ENCODE measurements at regions not wholly inside any gene's neighbourhood (a gene's known extent, or its start where the extent isn't known, plus 50 kb on each side); places are given as distances from the start of the nearest gene placed in this dataset.

DNA sequence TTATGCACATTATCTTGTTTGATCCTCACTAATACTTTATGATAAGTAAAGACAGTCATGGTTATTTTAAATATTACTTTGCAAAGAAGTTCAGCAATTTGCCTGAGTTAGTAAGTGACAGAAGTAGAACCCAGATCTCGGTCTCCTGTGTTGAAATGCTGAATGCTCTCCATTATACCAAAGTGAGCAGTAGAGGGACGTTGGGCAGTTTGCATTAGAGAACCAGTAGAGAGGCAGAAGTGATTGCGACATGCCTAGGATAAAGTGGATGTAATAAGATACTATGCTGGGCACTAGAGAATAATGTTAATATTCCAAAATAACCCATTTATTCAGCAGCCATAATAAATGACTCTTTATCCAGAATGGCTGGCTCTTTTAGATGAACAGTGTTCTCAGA lies 201.0 kb downstream of the PMAIP1 start:
- no peaks in the 10 kb centered on the region for H3K79me2 ChIP-seq (ENCODE audit: insufficient read depth, low read length)
- POLR2A ChIA-PET = no interaction called here
- H3K4me1 ChIP-seq (ENCODE audit: insufficient read depth, low read length) = no peaks in the 10 kb centered on the region
- WGBS (ENCODE audit: low lambda C conversion rate) = 29% methylated on average over 3 of the region's 3 CpGs
- no peak for ATAC-seq
- no peak overlapping the region for H3K27ac ChIP-seq (ENCODE audit: extremely low read length, insufficient read depth, low read length)
- H4K20me1 ChIP-seq (ENCODE audit: insufficient read depth, low read length) = no peaks in the 10 kb centered on the region
- CTCF ChIA-PET (ENCODE audit: low intra/inter-chr PET ratio, low total read pairs) = no interaction called here
- no peak overlapping the region for H3K4me2 ChIP-seq (ENCODE audit: low read depth, low read length)
- H3K4me3 ChIP-seq (replicated peaks in 1 of 3; ENCODE audit: insufficient read depth in 1 of 3, low read depth in 2 of 3, low read length in 3 of 3) = no peak overlapping the region
- H2AFZ ChIP-seq (ENCODE audit: low read length) = no peak overlapping the region
- H3K27me3 ChIP-seq (ENCODE audit: control insufficient read depth in 1 of 2, insufficient read depth in 2 of 2, low read length in 2 of 2) = no peaks in the 10 kb centered on the region
- no peaks in the 10 kb centered on the region for H3K9me3 ChIP-seq (ENCODE audit: low read length)
- intact Hi-C loops (cut with micrococcal nuclease; ENCODE audit: unreplicated experiment) (no loop called here), in situ Hi-C loops (cut with HindIII; ENCODE audit: extremely low pct_ligation_motif_present, low pct_unique_long_range_greater_than_20kb) (no loop called here)
- BruUV-seq (replicated peaks) = no TSS peak
- TF ChIP-seq TEAD3 (CRISPR knock-in tag; optimal IDR thresholded peaks at IDR 0.05; ENCODE audit: borderline replicate concordance) = no peak
- peak; percentile 76 for TF ChIP-seq CEBPB (IDR thresholded peaks at IDR 0.05; ENCODE audit: borderline replicate concordance, low read depth, low read length)
- FAIRE-seq = no peak
- no peak overlapping the region for H3K9ac ChIP-seq (ENCODE audit: insufficient read depth, low read depth, low read length)
- H3K36me3 ChIP-seq (replicated peaks in 1 of 2; ENCODE audit: control insufficient read depth in 1 of 2, insufficient read depth in 2 of 2, low read length in 2 of 2) = no peaks in the 10 kb centered on the region
- no peak for DNase-seq (ENCODE audit: low spot score)

DNA sequence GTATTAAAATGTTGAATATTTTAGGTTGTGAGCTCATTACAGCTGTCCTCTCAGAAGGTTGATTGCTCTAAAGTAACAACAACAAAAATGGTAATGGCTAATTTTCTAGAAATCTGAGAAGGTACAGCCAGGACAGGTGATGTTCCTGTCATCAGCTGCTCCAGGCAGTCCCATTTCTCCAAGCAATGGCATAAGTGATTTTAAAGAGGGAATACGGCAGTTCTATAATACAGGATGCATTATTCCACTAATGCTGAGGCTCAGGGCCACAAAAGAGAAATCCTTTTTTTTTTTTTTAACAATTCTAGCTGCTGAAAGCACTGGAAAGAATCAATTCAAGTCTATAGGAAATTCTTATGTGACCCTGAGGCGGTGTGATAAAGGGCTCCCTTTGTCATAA lies 199.9 kb downstream of the PMAIP1 start:
- Histone ChIP-seq H3K9me3 (ENCODE audit: low read length) (peaks cover 3% of the 10 kb centered on the region; the same call in 1 of the 2 replicates), H3K27ac (ENCODE audit: extremely low read length, insufficient read depth, low read length) (no peak overlapping the region), H4K20me1 (ENCODE audit: insufficient read depth, low read length) (no peaks in the 10 kb centered on the region), H3K4me1 (ENCODE audit: insufficient read depth, low read length) (no peaks in the 10 kb centered on the region), H3K79me2 (ENCODE audit: insufficient read depth, low read length) (no peaks in the 10 kb centered on the region), H3K27me3 (ENCODE audit: control insufficient read depth in 1 of 2, insufficient read depth in 2 of 2, low read length in 2 of 2) (no peaks in the 10 kb centered on the region), H3K9ac (ENCODE audit: insufficient read depth, low read depth, low read length) (no peak overlapping the region), H3K36me3 (replicated peaks in 1 of 2; ENCODE audit: control insufficient read depth in 1 of 2, insufficient read depth in 2 of 2, low read length in 2 of 2) (no peaks in the 10 kb centered on the region), H3K4me2 (ENCODE audit: low read depth, low read length) (no peak overlapping the region), H3K4me3 (replicated peaks in 1 of 3; ENCODE audit: insufficient read depth in 1 of 3, low read depth in 2 of 3, low read length in 3 of 3) (no peak overlapping the region), H2AFZ (ENCODE audit: low read length) (no peak overlapping the region)
- in situ Hi-C loops (cut with HindIII; ENCODE audit: extremely low pct_ligation_motif_present, low pct_unique_long_range_greater_than_20kb) = no loop called here
- intact Hi-C loops (cut with micrococcal nuclease; ENCODE audit: unreplicated experiment) = no loop called here
- ChIA-PET POLR2A (no interaction called here), CTCF (ENCODE audit: low intra/inter-chr PET ratio, low total read pairs) (no interaction called here)
- ATAC-seq (no peak), FAIRE-seq (no peak), DNase-seq (ENCODE audit: low spot score) (no peak)
- 5% methylated on average over 2 of the region's 2 CpGs for WGBS (ENCODE audit: low lambda C conversion rate)
- BruUV-seq (replicated peaks) = no TSS peak
- TF ChIP-seq, protein P1, sequence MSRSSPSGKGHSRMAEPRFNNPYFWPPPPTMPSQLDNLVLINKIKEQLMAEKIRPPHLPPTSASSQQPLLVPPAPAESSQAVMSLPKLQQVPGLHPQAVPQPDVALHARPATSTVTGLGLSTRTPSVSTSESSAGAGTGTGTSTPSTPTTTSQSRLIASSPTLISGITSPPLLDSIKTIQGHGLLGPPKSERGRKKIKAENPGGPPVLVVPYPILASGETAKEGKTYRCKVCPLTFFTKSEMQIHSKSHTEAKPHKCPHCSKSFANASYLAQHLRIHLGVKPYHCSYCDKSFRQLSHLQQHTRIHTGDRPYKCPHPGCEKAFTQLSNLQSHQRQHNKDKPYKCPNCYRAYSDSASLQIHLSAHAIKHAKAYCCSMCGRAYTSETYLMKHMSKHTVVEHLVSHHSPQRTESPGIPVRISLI (CRISPR knock-in tag; IDR thresholded peaks at IDR 0.05; ENCODE audit: borderline replicate concordance) = no peak
- TF ChIP-seq NFIC (IDR thresholded peaks at IDR 0.05; ENCODE audit: low read length) (no peak), TBX3 (IDR thresholded peaks at IDR 0.05; ENCODE audit: borderline replicate concordance) (no peak), NR2C2 (CRISPR knock-in tag; IDR thresholded peaks at IDR 0.05; ENCODE audit: borderline replicate concordance) (no peak), ZNF335 (CRISPR knock-in tag; IDR thresholded peaks at IDR 0.05) (no peak), SMC3 (IDR thresholded peaks at IDR 0.05; ENCODE audit: low read length) (no peak), SMAD9 (CRISPR knock-in tag; IDR thresholded peaks at IDR 0.05) (no peak), LCORL (IDR thresholded peaks at IDR 0.05) (no peak), LCORL (CRISPR knock-in tag; IDR thresholded peaks at IDR 0.05) (no peak), ZNF530 (CRISPR knock-in tag; IDR thresholded peaks at IDR 0.05; ENCODE audit: low read depth) (no peak), KAT8 (CRISPR knock-in tag; IDR thresholded peaks at IDR 0.05) (no peak), REXO4 (CRISPR knock-in tag; IDR thresholded peaks at IDR 0.05; ENCODE audit: borderline replicate concordance) (no peak), ZC3H13 (CRISPR knock-in tag; IDR thresholded peaks at IDR 0.05) (no peak), KDM1A (CRISPR knock-in tag; IDR thresholded peaks at IDR 0.05) (no peak), HOXA7 (CRISPR knock-in tag; IDR thresholded peaks at IDR 0.05) (no peak), ZNF552 (CRISPR knock-in tag; IDR thresholded peaks at IDR 0.05; ENCODE audit: borderline replicate concordance) (no peak)
- TF ChIP-seq, protein P2, sequence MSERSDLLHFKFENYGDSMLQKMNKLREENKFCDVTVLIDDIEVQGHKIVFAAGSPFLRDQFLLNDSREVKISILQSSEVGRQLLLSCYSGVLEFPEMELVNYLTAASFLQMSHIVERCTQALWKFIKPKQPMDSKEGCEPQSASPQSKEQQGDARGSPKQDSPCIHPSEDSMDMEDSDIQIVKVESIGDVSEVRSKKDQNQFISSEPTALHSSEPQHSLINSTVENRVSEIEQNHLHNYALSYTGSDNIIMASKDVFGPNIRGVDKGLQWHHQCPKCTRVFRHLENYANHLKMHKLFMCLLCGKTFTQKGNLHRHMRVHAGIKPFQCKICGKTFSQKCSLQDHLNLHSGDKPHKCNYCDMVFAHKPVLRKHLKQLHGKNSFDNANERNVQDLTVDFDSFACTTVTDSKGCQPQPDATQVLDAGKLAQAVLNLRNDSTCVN (CRISPR knock-in tag; IDR thresholded peaks at IDR 0.05; ENCODE audit: borderline replicate concordance) = no peak
- TF ChIP-seq, protein P3, sequence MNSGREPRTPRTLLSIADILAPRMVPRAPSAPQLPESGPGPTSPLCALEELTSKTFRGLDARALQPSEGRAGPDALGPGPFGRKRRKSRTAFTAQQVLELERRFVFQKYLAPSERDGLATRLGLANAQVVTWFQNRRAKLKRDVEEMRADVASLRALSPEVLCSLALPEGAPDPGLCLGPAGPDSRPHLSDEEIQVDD (CRISPR knock-in tag; IDR thresholded peaks at IDR 0.05; ENCODE audit: borderline replicate concordance) = no peak
